Skin of body (tissue), 1 donor: ENCODE measurements at regions not wholly inside any gene's neighbourhood (a gene's known extent, or its start where the extent isn't known, plus 50 kb on each side); places are given as distances from the start of the nearest gene placed in this dataset.
"Not testable (repeated sequence)": the region's sequence is repeated elsewhere in the genome, so short reads cannot be mapped to it uniquely, and the experiment has no call there.

Experiments
- DNase-seq: peaks from one replicate; lab custom pipeline; 2025; lab: John Stamatoyannopoulos, UW

DNA sequence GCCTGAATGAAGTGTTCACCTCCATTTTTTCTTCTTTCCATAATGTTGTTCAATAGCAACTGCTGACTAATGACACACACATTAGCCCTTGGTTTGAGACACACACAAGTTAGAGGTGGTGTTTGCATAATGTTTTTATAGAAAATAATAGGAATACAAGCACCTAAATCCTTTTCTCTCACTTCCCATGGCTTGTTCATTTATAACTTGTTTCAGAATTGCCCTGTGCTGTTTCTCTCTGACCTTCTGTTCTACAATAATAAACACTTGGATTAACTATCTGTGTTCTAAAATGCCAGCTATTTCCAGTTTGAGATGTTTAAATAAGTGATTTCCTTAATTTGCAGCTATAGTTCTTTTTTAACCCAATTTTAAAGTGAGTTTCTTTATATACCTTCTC is 525.1 kb upstream of the ROBO2 start:
- DNase-seq = no peak

DNA sequence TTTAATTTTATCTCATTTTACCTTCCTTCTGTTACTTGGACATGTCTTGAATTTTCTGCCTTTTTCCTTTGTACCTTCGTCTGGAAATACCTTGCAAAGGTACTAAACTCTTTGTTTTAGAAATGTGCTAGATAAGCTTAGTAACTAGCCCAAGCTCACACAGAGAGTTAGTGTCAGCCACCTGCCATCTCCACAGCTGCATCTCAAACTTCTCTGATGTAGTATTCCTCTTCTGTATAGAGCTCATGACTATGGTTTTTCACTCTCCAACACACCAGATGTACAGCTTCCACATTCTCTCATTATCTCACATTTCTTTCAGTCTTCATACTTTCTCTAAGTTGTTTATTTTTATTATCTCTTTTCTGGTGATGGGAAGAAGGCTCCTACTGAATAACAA is 516.6 kb upstream of the ROBO2 start:
- no peak for DNase-seq

- no peak for DNase-seq
Observed at GRCh38 chr3:76525726-76526125, 514.2 kb upstream of the ROBO2 start.

GRCh38 chr3:76527773-76528172 is 512.1 kb upstream of the ROBO2 start:
- DNase-seq = no peak

- DNase-seq = no peak
Observed at GRCh38 chr3:76532158-76532822, 507.6 kb upstream of the ROBO2 start.

DNA sequence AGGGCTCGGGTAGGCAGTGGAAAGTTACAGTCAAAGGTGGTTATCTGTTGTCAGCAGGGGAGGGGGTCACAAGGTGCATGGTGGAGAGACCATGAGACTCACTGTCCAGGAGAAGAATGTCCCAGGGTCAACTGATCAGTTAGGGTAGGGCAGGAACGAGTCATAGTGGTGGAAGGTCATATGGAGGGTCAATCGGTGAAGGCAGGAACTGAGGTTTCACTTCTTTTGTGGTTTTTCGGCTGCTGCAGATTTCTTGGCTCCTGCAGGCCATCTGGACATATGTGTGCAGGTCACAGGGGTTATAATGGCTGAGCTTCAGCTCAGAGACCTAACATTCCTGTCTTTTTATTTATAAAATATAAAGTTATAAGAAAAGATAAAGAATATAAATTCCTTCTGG is 506.2 kb upstream of the ROBO2 start:
- not testable (repeated sequence) for DNase-seq

- not testable (repeated sequence) for DNase-seq
Observed at GRCh38 chr3:76537857-76538256, 502.0 kb upstream of the ROBO2 start.

DNA sequence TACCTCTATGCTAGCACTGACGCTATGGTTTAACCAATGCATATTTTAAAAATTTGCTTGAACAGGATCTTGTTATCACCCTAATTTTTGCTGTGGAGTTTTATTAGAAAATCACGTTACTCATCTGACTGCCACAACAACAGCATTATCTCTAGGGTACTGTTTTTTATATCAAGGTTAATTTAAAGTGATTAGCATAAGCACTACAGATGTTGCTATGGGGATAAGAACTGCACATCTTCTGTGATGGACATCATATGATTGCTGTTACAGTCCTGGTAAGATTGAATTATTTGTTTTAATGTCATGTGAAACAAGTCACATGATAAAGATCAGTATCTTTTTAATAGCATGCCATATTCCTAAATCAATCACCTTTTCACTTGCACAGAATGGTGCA is 492.2 kb upstream of the ROBO2 start:
- DNase-seq = no peak

- no peak for DNase-seq
Observed at GRCh38 chr3:76550522-76551201, 489.2 kb upstream of the ROBO2 start.

- DNase-seq = no peak
Observed at GRCh38 chr3:76551739-76552138, 488.2 kb upstream of the ROBO2 start.

DNA sequence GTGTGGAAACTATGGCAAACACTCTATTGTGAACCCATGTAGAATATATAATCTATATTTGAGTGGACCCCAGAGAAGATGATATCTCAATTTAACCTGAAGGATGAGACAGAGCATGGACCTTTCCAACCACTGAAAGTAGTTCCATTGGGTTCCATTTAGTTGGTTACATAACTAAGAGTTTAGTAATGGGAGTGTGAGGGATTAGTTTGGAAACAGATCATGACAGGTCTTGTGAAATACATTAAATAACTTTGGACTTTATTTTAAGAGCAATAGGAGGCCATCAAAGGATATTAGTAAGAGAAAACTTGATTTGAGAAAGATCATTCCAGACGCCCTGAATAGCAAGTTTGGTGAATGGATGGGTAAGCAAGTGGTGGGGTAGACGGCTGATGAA is 487.2 kb upstream of the ROBO2 start:
- no peak for DNase-seq

- peak; percentile 83 for DNase-seq
Observed at GRCh38 chr3:76554707-76555106, 485.2 kb upstream of the ROBO2 start.

GRCh38 chr3:76561494-76562236 is 478.2 kb upstream of the ROBO2 start:
- DNase-seq = peak; percentile 2

DNA sequence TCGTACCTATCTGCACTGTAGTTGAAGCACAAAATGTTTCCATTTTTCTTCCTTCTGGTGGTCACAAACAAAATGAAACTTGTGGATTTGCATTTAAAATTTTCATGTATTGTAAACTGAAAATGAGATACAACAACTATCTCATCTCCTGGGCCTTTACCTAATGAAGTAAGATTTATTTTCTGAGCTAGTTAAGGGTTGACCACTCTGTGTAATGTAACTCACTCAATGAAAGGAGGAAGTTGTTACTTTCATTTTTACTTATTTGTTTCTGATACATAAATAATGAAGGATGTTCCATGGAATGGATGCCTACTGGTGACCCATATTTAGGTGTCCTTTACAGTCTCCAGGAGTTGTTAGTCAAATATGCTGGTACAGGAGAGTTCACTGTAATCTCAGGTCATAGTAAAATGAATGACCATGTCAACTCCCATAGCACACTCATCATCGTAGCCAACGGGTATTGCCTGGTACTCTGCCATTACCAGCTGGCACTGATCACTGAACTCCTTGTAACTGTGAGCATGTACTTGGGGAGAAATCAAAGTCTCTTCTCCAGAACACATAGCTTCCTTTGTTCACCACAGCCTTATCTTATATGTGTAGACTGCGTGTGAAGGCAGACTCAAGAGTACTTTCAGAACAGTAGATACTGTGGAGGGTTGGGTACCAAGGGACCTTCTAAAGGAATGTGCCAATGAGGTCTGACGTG is 474.2 kb upstream of the ROBO2 start:
- no peak for DNase-seq

- no peak for DNase-seq
Observed at GRCh38 chr3:76566211-76566534, 473.7 kb upstream of the ROBO2 start.

DNA sequence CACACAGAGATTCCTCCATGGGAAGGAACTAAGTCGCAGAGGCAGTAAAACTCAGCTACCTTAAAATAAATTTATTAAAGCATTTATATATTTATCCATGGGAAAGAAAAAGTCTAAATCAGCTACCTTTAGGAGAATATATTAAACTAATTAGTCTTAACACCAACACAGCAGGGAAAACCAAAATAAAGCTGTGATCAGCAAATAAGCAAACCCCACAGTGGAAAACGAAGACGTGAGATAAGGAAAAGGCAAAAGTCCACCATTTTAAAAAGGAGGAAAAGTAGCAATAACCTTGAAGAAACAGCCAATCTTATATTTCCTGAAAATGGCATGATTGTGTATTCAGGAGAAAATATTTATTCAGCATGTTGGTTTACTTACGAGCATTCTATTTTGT is 473.0 kb upstream of the ROBO2 start:
- no peak for DNase-seq

GRCh38 chr3:76570436-76571057 is 469.4 kb upstream of the ROBO2 start:
- no peak for DNase-seq

DNA sequence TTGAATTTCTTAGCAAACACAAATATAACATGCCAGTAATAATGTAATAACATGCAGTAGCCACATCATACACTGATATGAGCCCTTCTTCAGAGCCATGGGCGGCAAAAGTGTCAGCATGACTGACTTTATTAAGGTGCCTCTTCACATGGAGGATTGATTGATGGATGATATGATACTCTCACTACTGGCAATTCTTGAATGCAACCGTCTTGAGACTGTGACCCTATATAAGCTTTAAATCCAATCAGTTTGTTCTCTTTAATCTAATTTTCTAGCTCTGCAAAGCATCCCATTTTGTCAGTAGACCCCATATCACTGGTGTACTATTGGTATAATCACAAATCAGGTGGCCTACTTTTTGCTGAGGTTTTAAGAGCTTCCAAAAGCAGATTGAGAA is 463.7 kb upstream of the ROBO2 start:
- no peak for DNase-seq

DNA sequence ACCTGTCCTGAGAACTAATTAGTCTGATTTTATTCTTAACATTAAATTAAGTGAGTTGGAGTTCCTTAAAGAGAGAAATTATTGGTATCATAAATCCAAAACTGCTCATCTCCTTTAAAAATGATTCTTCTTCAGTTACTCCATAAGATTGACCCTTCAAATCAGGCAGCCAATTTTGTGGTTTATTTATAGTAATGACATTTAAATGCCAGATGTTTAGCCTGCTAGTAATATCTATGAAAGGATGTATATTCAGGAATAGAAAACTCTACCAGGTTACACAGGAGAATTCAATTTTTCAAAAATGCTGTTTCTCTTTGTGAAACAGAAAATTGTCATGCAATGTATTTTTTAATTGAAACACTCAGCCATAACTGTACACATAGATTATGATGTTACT is 457.8 kb upstream of the ROBO2 start:
- DNase-seq = no peak

DNA sequence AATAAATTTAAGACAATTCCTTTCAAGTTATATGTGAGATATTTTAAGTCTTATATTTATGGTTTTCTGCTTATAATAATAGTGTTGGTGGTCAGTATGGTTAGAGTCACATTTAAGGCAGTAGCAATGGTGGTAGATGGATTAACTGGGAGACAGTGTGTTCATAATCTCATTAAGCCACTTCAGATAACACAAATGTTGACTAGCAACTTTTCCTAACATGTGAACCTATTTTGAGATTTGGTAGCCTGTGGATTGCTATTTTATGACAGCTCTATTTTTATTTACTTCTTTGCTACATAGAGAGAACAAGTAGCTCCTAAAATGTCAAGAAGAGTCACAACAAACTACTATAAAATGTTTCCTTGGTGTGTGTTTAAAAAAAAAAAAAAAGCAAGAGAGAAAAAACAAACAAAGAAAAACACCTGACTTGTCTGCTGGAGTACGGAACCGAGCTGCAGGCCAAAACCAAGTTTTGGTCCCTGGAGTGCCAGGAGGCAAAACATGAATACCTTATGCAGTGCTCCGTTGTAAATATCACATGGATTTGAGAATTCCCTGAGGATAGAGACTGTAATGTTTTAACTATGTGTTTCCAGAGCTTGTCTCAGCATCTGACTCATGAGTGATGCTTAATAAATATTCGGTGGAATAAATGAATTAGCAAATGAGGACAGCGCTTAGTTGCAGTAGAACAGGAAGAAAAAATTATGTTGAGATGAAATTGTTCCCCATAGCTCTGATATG is 457.1 kb upstream of the ROBO2 start:
- no peak for DNase-seq

DNA sequence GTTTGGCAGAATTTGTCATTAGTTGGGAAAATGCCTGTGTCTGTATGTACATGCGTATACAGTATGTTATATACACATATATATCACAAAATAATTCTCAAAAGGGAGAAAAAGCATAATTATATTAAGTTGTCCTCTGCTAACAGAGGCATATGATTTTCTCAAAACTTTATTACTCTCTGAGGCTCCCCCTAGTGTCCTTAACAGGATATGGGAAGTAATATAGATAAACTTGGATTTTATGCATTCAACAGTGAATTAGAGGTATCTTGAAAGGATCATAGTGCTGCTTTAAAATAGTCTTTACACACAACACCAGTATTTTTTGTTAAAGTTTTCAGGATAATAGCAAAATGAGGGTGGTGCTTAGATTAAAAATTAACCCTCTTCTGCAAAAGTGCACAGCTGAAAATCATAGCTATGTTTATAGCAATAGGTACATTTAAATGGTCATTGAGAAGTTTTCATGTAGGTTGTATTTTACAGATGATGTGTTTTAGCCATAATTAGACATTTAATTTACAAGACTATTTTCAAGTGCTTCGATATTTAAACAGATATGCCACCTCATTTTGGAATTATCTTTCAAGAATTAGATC is 454.0 kb upstream of the ROBO2 start:
- DNase-seq = no peak
